Activated CD4-positive, alpha-beta T cell treated with anti-CD3 and anti-CD28 coated beads, Interleukin-2, amount 50 U/mL, for 48 hours (primary cell): ENCODE measurements at regions not wholly inside any gene's neighbourhood (a gene's known extent, or its start where the extent isn't known, plus 50 kb on each side); places are given as distances from the start of the nearest gene placed in this dataset.

Experiments used
- DNase-seq, 2 experiments: peaks; one replicate each; pipeline ENCODE4 v3.0.0-alpha.2; 2020

- no peak for DNase-seq
These were observed 707.0 kb downstream of the SORCS1 start for GRCh38 chr10:106457522-106457921.

DNA sequence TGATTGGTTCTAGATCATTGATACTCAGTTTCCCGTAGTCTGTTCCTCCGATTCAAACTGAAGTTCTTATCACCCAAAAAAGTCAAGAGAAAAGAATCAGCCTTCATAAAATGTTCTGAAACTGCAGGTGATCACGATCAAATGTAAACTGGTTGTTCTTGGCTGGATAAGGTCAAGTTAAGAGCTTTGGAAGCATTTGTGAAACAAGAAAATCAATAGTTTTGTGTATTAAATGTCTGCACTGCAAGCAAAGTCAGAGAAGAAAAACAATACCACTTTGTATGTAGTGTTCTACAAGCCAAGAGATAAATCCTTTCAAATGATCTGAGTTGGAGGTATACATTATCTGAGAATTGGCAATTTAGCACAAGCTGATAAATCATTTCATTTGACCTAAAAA is 710.3 kb downstream of the SORCS1 start:
- DNase-seq: no peak

GRCh38 chr10:106450966-106451365 is 713.5 kb downstream of the SORCS1 start:
- DNase-seq: no peak

DNA sequence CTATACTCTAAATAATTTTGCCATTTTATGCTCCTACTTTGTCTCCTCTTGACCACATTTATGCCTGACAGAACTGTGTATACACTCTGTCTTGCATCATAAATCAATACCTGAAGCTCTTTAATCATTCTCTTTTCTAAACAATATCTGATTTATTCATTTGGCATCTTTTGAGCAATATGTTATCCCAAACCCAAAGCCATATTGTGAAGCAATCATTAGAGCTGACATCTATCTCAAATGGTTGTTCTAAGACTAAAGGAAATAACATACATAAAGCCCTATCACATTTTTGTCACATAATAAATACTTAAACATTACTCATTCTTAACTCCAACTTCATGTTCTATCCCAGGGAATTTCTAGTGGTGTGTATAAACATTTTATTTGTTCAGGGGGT is 717.6 kb downstream of the SORCS1 start:
- DNase-seq: no peak

- DNase-seq: no peak
These were observed 722.3 kb downstream of the SORCS1 start for GRCh38 chr10:106442223-106442622.

DNA sequence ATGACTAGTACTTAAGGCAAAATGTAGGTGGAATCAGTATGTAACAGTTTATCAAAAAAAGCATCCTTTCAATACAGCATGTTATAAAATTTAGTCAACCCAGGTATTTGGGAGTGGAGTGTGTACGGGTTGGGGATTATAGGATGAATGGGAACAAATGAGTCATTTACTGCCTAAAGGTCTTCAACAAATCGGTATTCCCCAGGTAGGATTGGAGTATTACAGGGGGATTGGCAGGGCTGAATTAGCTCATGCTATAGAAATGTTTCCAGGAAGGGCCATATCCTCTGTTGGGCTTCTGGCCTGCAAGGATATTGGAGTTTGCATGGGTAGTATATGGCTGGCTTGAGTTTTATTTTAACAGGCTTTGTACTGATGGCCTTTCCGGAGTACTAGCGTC is 723.7 kb downstream of the SORCS1 start:
- DNase-seq: no peak

DNA sequence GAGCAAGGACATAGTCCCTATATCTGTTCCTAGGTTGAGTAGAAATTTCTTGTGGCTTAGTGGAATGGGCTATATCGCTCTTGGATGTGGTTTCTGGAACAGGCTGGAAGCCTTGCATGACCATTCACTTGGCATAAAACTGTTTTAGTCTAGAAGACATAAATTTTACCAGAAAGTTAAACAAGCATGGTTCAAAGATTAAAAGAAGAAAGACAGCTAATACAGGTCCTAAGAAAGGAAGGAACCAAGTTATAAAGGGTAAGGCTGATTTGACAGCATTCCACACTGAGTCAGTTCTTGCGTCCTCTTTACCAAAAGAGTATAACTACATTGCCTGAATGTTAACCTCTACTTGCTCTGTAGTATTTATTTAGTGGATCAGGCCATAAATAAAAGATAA is 724.2 kb downstream of the SORCS1 start:
- DNase-seq: no peak

DNA sequence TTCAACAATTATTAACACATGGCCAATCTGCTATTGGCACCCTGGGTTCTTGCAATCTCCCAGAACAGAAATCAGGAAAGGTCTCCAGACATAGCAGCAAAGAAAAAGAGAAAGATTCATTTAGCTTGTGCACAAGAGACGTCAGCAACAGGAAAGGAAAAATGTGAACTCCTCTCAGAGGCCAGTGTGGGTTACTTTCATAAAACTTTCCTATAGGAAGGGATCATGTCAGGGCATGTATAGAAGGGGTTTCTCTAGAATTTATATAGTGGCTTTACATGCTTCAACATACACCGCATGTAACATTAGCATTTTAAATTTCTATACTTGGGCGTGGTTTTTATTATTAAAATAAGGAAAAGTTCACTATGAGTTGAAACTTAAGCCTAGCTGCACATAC is 725.1 kb downstream of the SORCS1 start:
- no peak for DNase-seq

DNA sequence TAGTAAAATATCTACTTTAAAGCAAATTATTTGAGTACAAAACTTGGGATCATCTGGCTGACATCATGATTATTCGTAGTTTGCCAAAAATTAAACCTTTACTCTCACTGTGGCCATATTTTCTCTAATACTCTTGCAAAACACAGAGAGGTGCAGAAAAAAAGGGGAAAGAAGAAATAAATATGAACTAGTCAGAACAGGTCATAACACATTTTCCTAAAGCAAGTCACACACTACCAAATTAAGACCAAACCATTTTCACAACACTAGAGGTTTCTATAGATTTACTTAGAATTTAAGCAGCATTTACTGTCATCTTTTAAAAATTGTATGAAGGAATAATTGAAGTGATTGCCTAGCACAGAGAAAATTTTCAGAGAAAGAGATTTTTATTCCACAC is 726.1 kb downstream of the SORCS1 start:
- no peak for DNase-seq

- DNase-seq: no peak
These were observed 728.3 kb downstream of the SORCS1 start for GRCh38 chr10:106436123-106436715.

DNA sequence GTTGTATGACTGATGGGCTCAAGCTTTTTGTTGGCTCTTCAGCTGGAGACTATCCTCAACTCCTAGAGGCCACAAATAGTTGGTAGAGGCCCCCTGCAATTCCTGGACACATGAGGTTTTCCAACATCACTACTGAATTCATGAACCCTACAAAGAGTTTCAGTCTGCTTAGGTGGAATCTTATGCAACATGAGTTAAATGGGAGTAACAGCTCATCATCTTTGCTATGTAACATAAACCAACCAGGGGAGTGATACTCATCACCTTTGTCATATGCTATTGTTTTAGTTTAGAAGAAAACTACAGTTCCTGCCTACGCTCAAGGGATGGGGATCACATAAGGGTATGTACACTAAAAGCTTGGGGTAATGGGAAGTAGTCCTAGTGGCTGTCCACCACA is 729.4 kb downstream of the SORCS1 start:
- DNase-seq: no peak

- DNase-seq: no peak
These were observed 739.5 kb downstream of the SORCS1 start for GRCh38 chr10:106424981-106425380.

DNA sequence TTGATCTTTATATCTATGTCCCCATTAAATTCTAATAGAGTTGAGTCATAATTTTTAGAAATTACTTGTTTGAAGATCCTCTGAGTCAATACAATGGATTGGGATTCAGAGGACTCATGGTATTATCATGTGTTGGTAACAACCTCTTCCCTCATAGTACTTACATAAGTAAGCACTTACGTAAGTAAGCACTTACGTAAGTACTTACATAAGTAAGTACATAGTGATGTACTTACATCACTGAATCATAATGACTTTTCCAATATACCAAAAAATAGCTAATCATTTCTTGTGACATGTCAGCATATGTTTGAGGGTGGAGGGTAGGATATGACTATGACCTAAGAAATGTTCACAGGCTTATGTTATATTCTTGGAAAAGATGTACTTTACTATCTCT is 740.5 kb downstream of the SORCS1 start:
- DNase-seq: no peak

- DNase-seq: no peak
These were observed 754.2 kb downstream of the SORCS1 start for GRCh38 chr10:106410331-106410730.

DNA sequence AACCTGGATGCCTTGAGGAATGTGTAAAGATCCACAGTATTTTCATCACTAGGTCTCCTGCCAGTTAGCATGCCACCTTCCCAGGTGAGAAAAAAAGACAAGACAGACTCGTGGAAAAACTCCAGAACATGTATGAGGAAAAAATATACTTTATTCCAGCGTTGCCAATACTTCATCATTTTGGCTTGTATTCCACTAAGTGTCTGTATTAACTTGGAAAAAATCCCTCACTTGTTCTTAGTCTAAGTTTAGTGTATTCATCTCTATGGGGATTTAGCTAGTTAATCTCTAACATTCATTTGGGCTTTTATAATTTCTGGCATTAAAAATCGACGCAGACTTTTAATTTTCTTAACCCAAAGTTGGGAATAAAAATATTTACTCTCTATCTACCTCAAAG is 759.4 kb downstream of the SORCS1 start:
- no peak for DNase-seq

DNA sequence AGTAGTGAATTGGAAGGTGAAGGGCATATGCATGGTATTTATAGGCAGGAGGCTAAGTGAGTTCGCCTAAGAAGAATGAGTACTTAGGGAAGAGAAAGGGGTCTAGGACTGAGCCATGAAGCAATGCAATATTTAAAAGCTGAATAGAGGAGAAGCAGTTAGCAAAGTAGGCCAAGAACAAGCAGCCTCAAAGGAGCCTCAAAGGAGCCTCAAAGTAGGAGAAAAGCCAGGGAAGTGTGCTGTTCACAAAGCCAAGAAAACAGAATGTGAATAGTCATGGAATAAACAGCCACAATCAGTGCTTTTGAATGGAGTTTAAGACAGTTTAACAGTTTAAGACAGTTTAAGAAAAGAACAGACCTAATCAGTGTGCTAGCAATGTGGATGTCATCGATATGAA is 762.0 kb downstream of the SORCS1 start:
- no peak for DNase-seq

DNA sequence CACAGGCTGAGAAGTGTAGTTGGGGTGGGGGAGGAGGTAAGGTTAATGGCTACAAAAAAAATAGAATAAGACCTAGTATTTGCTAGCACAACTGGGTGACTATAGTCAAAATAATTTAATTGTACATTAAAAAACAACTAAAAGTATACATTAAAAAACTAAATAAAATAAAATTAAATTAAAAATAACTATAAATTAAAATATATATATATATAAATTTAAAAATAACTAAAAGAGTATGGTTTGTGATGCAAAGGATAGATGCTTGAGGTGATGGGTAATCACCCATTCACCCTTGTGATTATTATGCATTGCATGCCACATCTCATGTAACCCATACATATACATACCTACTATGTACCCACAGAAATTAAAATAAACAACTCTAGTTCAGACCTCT is 762.5 kb downstream of the SORCS1 start:
- no peak for DNase-seq

DNA sequence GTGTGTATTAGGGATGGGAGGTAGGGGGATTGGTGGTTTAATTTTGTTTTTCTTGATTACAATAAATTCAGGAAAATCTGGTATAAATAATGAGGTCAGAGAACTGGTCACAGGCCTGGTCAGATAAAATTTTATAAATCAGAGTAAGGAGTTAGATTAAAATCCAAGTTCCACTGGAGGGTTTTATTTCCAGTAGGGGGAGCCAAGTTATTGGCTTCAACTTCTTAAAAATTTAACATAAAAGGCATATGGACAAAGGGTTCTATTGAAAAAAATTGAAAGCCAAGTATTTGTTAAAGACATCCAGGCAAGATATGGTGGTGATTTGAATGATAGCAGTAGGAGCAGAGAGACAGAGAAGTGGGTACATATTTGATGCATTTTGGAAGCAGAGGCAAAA is 763.3 kb downstream of the SORCS1 start:
- no peak for DNase-seq

DNA sequence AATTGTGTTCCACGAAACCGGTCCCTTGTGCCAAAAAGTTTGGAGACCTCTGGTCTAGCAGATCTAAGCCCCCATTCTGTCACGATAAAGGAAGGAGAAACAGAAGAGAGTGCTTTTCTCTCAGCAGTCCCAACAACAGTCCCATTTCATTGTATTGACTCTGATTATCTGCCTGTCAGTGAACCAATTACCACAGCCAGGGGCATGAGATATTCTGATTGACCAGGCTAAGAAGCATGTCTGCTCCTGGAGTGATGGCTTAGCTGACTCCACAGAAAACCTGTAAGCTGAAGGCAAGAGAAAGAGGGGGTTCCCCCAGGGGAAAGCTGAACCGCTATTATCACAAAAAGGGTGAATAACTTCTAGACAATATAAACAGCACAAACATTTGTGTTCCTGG is 765.4 kb downstream of the SORCS1 start:
- no peak for DNase-seq

GRCh38 chr10:106396192-106396591 is 768.3 kb downstream of the SORCS1 start:
- no peak for DNase-seq

- no peak for DNase-seq
These were observed 769.3 kb downstream of the SORCS1 start for GRCh38 chr10:106395041-106395749.

- DNase-seq: no peak
These were observed 771.7 kb downstream of the SORCS1 start for GRCh38 chr10:106392778-106393177.

GRCh38 chr10:106387063-106387462 is 777.4 kb downstream of the SORCS1 start:
- no peak for DNase-seq

- no peak for DNase-seq
These were observed 780.0 kb downstream of the SORCS1 start for GRCh38 chr10:106384496-106384895.

GRCh38 chr10:106380706-106381105 is 783.8 kb downstream of the SORCS1 start:
- DNase-seq: no peak
